HG02763 (cell line): ENCODE measurements at regions not wholly inside any gene's neighbourhood (a gene's known extent, or its start where the extent isn't known, plus 50 kb on each side); places are given as distances from the start of the nearest gene placed in this dataset.

Experiments used
- ATAC-seq: cut with Tn5 transposase; IDR thresholded peaks from one replicate; pipeline ENCODE4 v1.9.1; 2021; ENCODE audit warnings: mild to moderate bottlenecking, moderate library complexity; ENCODE audit not compliant: unreplicated experiment

DNA sequence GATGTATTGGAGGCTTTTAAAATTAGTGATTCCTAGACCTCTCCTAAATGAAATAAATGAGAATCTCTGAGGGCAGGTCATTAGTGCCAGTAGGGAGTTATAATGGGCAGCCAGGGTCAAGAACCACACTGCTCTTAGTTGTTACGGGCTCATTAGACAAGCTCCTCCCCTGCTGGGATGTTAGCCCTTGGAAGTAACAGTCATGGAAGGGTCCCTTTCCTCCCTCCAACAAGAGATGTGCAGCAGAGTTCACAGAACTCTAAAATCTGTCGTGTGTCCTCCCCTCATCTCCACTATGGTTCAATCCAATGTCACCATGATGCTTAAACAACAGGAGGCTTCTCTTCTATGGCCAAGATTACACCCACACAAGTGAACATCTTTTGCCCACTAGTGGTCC, 419.5 kb downstream of the INSC start:
- no peak for ATAC-seq

DNA sequence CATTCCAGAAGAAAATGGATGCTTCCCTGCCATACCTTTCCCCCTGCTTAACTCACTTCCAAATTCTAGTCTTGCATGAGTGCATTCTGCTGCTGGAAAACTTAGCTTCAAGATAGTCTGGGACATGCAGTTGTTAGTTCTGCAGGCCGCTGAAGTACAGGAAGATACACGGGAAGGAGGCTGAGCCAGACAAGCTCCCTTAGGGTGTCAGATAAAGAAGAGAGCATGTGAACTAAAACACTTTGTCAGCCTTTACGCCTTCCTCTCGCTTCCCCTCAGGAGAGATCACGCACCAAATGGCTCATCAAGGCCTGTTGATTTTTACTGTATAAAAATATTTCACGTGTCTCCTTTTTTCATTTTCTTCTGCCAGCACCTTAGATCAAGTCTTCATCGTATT, 420.7 kb downstream of the INSC start:
- ATAC-seq: no peak

DNA sequence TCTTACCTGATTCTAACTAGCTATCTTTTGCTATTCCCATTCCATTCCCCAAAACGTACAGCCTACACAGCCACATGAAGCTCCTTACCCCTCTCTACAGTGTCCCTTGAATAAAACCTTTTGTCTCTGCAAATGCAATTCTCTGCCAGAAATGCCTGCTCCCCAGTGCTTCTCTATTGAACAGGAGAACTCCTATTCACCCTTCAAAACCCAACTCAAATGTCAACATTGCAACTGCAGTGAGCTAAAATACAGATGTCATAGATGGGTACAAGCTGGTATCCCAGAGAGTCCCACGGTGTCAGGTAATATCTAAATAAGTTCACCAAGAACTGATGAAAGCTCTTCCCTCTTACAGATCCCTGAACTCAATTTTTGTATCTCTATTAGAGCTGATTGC, 421.7 kb downstream of the INSC start:
- ATAC-seq: no peak

DNA sequence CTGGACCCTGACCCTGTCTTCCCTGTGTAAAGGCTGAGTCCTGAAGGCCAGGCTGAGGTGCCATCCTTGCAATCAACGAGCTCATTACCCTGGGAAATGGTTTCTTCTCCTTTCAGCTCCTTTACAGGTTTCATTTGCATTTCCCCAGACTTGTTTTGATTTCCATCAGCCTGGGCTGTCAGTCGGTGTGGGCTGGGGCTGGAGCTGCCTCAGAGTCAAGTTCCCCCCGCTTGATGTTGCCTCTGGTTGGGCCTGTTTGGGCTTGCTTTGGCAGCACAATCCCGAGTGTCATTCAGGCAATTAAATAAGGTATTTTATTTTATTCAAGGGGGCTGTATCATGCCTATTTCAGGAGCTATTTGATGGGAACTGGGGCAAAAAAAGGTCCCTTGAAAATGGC, 424.9 kb downstream of the INSC start:
- no peak for ATAC-seq

DNA sequence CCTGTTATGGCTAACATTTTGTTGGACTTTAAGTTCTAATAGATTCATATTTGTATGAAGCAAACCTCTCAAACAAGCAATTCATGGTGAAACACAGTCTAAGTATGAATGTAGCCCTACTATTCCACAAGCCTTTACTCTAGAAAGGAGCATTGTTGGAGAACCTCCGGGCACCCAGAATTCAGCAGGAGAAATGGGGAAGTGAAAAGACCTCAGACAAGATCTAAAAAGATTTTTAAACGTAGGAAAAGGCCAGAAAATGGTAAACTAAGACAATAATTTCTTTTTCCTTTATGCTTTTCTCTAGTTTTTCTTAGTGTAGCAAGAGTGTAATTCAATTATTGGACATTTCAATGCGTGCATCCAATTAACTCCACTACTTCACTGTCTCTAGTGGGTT, 426.4 kb downstream of the INSC start:
- ATAC-seq: no peak

DNA sequence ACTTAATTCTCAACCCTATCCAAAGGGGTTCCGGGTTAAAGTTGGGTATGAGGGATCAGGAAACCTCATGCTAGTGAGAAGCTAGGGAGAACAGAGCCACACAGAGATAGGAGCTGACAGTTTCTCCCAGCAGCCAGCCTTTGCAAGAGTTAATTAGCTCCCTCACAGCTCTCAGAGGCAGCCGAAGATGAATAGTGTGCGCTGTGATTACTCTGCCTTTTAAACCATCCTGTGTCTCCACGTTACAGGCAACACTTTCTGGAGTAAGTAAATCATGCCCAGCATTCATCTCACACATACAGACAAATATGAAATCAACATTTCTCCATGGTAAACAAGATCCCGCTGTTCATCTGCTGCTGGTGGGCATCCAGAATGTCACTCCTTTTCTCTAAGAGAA, 429.6 kb downstream of the INSC start:
- no peak for ATAC-seq

DNA sequence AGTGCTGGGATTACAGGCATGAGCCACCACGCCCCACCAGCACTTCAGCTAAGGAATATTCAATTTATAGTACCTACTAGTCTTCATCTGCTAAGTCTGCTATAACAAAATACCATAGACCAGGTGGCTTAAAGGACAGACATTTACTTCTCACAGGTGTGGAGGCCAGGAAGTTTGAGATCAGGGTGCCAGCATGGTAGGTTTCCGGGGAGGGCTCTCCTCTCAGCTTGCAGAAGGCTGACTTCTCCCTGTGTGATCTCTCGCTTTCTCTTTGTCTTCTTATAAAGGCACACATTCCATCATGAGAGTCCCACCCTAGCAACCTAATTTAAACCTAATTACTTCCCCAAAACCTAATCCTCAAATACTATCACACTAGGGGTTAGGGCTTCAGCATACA, 433.0 kb downstream of the INSC start:
- ATAC-seq: no peak

DNA sequence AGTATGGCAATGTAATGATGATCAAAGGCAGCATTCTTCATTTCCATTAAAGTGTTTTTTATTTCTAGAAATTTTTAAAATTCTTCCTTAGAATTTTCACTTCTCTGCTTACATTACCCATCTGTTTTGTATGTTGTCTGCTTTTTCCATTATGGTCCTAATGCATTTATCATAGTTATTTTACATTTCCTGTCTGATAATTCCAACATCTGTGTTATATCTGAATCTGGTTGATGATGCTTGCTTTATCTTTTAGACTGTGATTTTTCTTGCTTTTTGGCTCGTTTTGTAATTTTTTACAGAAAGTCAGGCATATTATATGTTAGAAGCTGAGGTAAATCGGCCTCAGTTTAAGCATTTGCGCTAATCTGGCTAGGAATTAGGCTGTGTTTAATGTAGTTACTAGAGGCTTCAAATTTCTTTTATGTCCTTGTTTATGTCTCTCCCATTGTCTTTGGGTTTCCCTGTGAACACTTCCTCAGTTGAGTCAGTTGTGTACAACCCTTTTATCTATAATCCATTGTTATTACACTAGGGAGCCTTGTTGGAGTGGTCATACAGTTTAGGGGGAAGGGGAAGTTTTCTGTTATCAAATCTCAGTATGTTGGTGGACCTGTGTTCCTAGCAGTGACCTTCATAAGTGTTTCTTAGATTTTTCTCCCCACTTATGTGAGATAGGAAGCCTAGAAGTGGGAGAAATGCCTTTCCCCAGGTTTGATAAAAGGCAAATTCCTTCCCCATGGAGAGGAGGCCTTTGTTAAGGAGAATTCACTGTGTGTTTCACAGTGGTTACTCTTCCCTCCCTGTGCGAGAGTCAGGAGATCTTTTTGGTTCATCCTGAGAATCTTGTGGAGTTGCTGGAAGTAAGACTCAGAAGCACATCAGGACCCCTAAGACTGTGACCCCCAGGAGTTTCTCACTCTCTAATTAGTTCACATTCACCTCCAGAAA, 437.5 kb downstream of the INSC start:
- ATAC-seq: no peak

DNA sequence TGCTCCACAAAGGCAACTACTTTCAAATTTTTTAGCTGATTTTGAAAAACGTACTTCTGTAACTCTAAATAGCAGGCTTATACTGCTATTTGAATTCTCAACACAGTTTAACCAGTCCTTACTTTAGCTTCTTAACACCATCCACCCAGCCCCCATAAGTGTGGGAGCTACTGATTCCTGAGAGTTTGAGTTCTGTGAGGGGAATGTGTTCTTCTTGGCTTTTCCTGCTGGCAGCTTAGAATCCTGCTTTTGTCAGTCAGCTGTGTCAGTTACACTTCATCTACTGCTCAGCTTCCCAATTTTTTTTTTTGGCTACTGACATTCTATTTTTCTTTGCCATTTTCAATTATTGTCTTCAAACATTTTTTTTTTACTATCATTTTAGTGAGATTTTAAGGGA, 440.4 kb downstream of the INSC start:
- no peak for ATAC-seq

DNA sequence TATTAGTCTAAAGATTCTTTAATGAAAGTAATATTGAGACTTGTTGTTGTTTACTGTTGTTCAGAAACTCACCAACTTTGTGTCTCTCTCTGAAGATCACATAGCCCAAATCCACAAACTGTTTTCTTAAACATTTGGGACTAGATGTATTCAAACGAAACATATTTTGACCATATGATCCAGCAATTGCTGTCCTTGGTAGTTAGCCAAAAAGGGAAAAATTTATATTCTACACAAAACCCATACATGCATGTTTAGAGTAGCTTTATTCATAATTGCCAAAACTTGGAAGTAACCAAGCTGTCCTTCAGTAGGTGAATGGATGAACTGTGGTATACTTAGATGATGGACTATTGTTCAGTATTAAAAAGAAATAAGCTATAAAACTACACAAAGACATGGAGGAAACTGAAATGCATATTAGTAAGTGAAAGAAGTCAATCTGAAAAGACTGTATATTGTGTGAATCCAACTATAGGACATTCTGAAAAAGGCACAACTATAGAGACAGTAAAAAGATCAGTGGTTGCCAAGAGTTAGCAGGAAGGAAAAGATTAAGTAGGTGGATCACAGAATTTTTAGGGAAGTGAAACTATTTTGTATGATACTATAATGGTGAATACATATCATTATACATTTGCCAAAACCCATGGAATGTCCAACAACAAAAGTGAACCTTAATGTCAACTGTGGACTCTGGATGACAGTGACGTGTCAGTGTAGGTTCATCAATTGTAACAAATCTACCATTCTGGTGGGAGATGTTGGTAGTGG, 442.9 kb downstream of the INSC start:
- ATAC-seq: no peak

DNA sequence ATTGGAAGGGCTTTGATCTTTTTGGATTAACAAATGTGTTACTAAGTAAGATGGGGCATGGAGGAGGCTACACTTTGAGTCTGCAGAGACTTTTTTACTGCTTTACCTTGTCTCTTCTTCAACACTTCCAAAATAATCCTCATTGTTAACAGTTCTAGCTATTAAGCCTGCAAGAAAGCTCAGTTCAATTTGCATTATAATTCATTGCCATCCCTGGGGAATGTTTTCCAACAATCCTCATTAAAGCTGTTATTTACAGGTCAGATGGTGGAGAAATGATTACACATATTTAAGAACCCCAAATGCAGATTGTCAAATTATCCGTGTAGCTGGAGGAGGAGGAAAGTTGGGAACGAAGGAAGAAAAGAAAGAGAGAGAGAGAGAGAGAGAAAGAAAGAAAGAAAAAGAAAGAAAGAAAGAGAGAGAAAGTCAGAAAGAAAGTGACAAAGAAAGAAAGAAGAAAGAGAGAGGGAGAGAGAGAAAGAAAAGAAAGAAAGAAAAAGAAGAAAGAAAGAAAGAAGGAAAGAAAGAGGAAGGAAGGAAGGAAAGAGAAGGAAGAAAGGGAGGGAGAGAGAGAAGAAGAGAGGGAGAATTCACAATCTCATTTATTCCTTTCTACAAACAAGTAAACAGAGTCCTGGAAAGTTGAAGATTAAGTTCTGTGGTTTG, 443.9 kb downstream of the INSC start:
- ATAC-seq: no peak

DNA sequence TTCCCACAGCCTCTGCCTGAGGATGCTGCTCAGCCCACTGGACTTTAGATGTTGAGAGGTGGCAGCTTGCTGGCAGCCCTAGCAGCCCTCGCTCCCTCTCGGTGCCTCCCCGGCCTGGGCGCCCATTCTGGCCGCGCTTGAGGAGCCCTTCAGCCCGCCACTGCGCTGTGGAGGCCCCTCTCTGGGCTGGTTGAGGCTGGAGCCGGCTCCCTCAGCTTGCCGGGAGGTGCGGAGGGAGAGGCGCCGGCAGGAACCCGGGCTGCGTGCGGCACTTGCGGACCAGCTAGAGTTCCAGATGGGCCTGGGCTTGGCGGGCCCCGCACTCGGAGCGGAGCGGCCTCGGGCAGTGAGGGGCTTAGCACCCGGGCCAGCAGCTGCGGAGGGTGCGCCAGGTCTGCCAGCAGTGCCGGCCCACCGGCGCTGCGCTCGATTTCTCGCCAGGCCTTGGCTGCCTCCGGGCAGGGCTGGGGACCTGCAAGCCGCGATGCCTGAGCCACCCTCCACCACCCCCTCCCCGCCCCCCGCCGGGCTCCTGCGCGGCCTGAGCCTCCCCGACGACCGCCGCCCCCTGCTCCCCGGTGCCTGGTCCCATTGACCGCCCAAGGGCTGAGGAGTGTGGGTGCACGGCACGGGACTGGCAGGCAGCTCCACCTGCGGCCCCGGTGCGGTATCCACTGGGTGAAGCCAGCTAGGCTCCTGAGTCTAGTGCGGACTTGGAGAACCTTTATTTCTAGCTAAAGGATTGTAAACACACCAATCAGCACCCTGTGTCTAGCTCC, 446.2 kb downstream of the INSC start:
- no peak for ATAC-seq

DNA sequence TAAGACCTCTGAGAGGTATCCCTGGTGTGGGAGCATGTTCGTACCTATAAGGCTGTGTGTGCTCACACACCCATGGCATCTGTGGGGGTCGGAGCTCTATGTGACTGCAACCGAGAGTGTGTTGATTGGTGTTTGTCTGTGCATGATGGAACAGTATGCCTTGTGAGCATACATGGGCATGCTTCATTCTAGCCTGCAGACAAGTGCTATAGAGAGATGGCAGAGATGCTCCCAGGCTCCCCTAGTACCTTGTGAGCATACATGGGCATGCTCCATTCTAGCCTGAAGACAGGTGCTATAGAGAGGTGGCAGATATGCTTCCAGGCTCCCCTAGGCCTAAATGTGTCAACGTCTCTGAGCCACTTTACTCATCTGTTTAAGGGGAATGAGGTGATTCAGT, 447.5 kb downstream of the INSC start:
- ATAC-seq: no peak

DNA sequence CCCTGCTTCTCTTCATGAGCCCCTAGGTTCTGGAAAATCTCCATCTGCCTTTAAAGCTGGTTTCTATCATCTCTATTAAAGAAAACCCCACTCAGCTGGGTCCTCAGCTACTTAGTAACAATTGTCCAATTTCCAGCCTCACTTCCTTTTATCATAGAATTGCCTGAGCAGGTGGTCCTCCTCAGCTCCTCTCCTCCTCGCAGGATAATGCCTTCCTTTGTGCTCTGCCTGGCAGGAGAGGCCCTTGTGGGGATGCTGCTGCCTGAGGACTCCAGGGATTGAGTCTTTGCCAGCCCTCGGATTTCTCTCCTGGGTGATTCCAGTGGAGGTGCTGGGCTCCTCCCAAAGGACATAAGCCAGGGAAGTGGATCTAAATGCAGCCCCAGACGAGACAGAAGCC, 448.3 kb downstream of the INSC start:
- no peak for ATAC-seq

DNA sequence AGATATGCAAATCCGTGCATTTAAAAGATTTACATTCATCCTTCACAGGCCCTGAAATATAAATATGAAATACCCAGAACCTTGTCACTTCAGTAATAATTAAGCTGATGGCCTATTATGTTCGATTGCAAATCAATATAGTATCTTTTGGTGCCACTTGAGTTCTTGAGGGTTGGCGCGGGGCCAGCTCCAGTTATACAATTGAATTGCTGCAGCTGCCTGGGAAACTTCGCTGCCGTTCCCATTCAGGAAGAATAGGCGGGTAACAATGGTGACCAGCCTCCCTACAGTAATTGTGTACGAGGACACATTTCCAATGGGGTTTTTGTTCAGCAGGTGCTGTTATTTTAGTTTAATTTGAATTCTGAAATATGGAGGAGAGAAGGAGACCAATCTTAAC, 451.2 kb downstream of the INSC start:
- ATAC-seq: no peak

DNA sequence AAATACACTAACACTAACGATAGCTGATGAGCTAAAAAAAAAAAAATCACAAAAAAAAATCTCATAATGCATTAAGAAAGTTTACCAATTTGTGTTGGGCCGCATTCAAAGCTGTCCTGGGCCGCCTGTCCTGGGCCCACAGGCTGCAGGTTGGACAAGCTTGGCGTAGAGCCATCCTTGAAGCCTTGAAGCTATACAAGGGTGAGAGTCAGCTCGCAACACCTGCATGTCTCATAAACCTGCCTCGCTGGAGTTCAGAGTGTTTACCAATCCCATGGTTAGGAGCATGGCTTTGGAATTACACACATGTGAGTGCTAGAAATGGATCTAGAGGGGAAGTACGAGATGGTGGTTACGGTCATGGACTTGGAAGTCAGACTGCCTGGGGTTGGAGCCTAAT, 453.7 kb downstream of the INSC start:
- no peak for ATAC-seq

DNA sequence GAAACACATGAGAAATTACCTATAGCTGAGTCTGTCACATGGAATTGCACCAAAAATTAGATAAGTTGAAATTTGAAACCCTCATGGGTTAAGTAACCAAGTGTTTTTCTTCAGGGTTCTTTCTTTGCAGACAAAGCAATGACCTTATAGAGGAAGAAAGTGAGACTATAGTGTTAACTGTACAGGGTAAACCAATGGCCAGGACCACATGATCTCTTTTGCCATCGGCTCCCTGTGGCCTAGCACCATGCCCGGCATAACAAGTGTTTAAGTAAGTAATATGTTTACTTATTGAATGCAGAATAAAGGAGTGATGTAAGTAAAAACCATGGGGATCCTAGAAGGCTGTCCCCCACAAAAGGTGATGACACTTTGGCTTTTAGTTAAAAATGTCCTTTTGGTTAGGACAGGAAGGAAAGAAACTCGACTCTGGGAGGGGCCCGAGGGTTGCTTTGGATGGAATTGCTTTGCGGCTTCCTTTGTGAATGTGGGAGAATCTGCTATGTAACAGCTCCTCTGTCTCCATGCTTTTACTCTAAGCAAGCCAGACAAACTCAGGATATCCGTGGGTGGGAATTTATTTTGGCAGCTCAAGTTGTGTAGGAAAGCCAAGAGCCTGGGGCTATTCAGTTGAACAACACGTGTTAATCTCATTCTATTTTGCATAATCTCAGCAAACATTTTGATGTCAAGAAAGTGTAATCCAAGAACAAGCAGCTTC, 454.7 kb downstream of the INSC start:
- ATAC-seq: no peak

DNA sequence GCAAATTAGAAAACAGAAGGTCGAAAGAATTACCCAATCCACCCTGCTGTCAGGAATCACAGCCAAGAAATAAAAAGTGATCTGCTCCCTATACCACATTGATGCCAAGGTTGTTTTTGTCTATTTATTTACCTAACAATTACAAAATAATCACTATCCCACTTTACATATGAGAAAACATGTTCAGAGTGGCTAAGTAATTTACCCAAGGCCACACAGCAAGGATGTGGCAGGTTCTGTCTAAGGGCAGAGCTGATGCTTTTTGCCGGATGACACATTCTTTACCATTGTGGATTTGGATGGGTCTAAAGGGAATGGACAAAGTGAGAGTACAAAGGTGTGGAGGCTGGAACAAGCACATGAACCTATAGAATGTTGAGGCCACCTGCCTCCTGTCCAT, 460.7 kb downstream of the INSC start:
- ATAC-seq: no peak

DNA sequence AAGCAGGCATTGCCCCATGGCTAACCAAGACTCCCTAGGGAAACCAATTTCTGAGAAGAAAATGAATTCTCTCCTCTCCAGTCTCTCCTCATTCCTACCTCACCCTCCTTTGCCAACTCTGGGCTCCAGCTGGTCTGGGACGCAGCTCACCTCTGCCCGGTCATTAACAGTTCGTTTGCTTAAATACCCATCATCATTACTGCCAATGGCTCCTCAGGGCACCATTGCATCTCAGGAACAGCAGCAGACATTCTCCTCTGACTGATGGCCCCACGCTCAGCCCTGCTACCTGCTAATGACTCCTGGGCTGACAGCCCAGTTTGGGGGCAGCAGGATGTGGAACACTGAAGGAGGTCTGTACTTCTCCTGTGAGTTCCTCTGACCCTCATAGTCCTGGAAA, 462.0 kb downstream of the INSC start:
- ATAC-seq: no peak

DNA sequence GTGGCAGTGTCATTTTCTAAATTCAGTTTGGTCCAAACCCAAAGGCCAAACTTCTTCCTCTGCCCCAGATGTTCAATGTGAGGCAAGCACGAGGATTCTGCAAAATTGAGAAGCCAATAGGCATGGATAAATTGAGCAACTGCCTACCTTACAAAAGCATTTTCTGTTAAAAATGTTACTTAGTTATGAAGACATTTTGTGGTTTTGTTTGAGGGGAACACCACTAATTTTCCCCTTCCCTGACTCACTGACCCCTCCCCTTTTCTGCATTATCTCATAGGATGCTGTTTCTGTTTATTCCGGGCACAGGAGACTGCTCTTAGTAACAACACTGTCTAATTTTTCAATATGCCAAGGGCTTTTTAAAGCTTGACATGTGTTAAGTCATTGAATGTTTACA, 462.8 kb downstream of the INSC start:
- ATAC-seq: no peak
